NCI-H146 treated with DMSO at 0.1 percent for 48 hours (cell line): ENCODE measurements at regions not wholly inside any gene's neighbourhood (a gene's known extent, or its start where the extent isn't known, plus 50 kb on each side); places are given as distances from the start of the nearest gene placed in this dataset.

Source experiments
- DNase-seq: peaks from one replicate; lab custom pipeline; 2025; ENCODE audit not compliant: unreplicated experiment; lab: John Stamatoyannopoulos, UW

DNA sequence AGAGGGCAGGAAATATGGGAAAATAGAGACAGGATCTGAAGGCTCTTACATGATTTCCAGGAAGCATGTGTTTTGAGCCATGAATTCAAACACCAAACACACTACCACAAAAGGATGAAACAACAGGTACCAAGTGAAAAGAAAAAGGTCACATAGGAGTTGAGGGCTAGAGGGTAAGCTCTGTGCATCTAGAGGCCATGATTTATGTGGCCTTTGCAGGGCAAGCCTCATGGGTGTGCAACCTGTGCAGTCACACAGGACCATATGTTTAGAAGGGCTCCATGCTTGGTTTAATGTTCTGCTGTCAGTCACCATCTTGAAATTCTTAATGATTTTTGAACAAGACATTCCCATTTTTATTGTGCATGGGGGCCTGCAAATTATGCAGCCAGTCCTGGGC lies 134.5 kb upstream of the CCDC68 start:
- DNase-seq, result no peak

DNA sequence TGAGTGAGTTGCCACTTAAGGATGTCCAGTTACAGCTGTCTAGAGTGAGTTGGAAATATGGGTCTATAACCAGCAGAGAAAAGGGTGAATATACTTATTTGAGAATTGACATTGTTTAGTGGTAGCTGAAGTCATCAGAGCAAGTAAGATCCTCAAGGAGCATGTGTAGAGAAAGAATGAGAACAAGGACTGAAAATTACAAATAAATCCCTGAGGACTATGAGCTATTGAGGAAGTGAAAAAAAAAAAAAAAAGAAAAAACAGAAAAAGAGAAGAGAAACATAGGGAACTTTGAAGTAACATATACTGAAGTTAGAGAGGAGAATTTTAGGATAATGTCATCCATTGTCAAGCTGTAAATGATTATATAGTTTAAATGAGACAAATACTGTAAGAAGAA lies 134.0 kb upstream of the CCDC68 start:
- DNase-seq, result no peak

DNA sequence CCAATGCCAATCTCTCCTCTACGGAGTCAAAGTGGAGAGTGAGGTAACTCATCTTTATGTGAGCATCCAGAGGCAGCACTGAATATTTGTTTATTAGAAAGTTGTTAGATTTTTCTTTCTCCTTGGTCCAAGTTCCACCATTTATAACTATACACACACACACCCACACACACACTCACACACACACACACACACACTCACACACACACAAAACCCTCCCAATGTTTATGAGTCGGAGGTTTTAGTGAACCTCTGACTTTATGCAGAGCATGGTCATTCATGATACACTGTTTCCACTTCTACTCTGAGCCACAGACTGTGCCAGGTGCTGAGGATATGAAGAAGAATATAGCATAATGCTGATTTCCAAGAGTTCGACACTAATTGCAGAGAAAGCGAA lies 132.9 kb upstream of the CCDC68 start:
- no peak for DNase-seq

DNA sequence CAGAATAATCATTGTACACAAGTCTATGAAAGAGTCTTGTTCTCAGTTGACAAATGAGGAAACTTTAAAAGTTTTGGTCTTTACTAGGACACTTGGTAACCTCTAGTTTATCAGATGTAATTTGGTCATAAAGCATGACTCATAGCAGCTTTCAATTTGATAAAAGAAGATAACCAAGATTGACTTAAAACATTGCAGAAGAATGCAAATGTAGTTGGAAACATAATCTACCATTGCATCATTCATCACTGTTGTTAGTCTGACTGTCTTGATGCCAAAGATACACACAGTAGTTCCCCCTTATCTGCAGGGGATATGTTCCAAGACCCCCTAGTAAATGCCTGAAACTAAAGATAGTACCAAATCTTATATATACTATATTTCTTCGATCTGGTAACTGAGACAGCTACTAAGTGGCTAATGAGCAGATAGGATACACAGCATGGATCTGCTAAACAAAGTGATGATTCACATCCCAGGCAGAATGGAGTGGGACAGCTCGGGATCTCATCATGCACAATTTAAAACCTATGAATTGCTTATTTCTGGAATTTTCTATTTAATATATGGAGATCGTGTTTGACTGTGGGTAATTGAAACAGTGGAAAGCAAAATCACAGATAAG lies 131.4 kb upstream of the CCDC68 start:
- DNase-seq, result no peak

DNA sequence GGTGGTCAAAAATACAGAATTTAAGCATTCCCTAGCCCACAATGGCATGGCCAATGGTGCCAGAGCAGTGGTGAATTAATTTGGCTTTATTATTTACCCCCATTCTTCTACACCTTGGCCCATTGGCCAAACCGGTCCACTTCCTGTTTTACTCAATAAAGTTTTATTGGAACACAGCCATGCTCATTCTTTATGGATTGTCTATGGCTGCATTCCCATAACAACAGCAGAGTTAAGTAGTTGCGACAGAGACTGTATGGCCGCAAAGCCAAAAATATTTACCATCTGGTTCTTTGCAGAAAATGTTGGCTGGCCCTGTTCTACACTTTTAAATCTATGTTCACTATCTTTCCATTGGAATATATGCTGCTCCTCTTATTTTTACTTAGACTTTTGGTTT lies 130.3 kb upstream of the CCDC68 start:
- DNase-seq, result no peak

DNA sequence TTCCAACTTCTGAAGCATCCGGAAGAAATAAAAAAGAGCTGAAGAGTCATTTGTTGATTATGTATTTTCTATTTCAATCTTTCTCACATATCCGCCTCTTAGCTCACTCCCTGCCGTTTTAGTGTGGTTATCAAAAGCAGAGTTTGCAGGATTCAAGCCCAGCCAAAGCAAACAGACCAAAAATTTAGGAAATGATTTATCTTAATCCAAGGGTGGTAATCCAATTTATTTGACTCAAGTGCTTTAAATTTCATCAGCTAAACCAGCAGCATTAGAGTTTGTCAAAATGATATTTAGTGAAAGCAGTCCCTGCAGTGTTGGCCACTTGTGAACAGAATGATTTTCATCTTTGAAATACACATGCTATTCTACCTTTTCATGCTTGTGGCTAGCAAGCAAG lies 129.3 kb upstream of the CCDC68 start:
- no peak for DNase-seq

DNA sequence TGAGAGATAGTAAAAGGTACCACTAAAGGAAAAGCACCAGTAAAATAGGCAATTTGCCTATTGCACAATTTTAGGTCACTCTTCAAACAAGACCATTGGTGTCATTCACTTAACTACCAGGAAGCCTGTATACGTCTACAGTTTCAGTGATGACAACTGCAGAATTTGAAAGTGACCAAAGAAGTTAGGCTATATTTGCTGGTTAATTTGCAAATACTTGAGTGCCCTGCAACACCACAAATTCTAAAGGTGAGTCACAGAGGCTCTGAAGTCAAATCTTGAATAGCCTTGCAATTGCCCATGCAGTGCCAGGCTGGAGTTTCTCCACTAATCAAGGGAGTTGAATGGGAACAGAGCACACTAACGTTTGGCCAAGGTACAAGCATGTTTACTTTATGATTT lies 128.7 kb upstream of the CCDC68 start:
- DNase-seq, result no peak

GRCh38 chr18:55086906-55087305 lies 127.6 kb upstream of the CCDC68 start:
- DNase-seq, result no peak

- DNase-seq, result no peak
Observed at GRCh38 chr18:55085557-55086285, 126.5 kb upstream of the CCDC68 start.

DNA sequence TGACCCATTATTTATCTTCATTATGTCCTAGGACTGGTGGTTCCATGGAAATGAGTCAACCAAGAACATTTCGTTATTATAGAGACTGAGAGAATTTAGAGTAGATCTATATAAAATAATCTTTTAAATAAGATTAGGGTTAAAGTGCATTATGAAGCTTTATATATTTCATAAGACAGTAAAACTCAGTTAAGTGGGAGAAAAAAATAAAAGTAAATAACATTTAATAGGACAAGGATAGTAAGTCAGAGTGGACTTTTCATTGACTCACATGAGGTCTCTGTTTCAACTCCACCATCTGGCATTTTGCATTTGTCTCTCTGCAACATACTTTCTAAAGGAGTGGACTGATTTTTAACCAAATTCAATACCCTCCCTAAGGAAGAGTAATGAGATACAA lies 125.3 kb upstream of the CCDC68 start:
- no peak for DNase-seq

DNA sequence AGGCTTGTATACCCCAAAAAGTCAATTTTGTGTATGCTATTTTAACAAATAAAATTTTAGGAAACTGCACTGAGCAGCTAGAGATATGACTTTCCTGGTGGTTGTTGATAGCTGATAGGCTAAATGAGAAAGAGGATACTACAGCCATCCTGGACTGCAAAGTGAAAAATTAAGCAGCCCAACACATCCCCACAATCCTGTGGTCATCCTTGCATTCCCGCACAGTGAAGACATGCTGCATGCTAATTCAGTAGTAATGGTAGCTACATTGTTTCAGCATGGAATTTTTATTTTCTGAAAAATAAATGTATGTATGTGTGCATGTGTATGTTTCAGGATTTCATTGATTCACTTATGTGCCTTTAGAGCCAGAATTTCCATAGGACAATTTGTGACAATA lies 124.2 kb upstream of the CCDC68 start:
- DNase-seq, result no peak

GRCh38 chr18:55079481-55080355 lies 120.5 kb upstream of the CCDC68 start:
- DNase-seq, result no peak

- no peak for DNase-seq
Observed at GRCh38 chr18:55079067-55079466, 119.8 kb upstream of the CCDC68 start.

DNA sequence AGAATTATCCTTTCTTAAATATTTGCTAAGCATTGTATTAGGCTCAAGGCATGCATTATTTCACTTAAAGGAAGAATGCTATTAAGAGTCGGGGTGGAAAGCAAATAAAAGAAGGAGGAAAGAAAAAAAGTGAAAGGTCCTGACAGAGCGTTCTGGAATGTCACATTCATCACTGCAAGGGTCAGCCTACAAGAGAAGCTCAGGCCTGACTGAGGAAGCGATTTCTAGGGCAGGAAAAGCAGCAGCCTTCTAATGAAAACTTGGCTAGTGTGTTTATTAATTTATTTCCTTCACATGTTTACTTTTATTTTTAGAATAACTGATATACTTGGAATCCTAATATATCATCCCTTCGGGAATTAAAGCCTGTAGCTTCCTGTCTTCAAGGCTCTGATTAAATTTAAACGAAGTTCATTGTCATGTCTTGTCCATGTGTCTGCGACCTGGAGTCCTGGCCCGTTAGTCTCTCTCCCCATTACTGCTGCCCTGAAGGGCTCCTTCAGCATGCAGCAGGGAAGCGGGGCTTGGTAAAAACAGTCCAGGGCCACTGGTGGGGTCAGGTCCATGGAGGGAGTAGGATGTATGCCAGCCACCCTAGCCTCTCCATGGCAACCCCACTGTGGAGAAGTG lies 119.2 kb upstream of the CCDC68 start:
- DNase-seq, result no peak

DNA sequence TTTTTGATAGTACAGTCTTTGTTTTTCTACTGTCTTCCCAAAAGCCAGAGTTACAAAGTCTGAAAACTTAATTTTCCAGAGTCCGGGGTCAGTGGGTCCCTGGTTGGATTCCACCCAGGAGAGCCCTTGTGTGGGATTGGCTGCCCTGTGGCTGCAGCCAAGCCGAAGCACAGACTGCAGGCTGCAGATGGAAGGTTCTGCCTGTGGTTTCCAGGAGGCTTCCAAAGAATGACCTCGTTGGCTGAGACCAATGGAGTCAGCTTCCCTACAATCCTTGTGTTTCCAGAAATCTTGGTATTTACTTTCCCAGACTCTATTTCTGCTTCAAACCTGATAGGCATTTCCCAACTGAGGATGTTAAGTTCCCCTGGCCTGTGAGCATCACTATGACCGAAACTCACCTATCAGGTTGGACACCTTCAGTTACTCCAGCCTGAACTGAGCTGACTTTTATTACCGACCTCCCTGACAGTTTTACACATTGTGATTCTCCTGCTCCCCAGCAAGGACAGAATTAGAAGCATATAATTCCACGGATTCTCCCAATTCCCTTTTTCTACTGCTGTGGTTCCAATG lies 117.5 kb upstream of the CCDC68 start:
- DNase-seq, result no peak

DNA sequence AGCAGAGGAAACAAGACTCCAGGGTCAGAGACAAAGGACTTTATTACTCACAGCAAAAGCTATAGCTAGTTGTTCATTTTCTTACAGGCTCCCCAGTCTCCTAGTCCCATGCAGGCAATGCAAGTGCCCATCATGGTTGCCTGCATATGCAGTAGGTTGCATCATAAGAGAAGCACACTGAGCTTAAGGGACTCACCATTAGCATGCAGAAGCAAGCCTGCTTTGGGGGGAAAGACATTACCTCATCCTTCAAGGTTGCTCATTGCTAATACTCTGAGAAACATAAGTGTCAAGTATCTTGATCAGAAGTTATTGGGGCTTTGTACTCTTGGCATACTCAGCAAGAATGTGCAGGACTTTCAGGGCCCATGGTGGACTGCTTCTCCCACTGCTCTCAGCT lies 114.6 kb upstream of the CCDC68 start:
- no peak for DNase-seq

DNA sequence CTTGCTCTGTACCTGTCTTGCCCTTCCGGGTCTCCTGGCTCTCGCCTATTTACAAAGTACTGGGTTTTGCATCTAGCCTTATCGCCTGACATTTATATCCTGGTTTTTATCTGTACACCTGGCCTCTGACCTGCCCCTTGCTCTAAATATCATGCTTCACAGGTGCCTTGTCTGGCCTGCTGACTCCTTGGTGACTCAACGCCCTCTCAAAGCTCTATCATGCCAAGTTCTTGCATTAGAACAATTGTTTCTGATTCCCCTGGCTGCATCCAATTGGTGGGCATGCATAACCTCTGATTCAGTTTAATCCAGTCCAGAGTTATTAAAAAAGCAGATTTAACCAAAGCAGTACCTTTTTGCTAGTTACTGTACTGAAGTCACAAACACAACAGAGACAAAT lies 113.9 kb upstream of the CCDC68 start:
- no peak for DNase-seq

DNA sequence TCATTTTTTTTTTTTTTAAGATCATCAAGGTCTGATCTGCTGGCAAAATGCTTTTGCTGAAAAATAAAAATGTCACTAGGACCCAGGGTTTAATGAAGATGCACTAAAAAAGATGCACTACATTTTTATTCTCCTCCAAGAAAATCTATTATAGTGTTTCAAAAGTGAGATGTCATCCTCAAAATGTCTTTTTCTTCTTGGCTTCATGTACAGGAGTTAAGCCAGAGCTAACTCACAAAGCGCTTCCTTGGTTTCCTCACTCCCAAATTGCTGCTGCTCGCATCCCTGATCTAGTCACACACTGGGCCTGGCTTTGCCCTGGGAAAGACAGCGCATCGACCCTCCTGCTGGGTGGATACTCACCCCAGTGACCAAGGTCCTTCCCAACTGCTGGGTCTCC lies 113.4 kb upstream of the CCDC68 start:
- DNase-seq, result no peak

- DNase-seq, result no peak
Observed at GRCh38 chr18:55072181-55072580, 112.9 kb upstream of the CCDC68 start.

GRCh38 chr18:55069497-55069896 lies 110.2 kb upstream of the CCDC68 start:
- DNase-seq, result no peak

DNA sequence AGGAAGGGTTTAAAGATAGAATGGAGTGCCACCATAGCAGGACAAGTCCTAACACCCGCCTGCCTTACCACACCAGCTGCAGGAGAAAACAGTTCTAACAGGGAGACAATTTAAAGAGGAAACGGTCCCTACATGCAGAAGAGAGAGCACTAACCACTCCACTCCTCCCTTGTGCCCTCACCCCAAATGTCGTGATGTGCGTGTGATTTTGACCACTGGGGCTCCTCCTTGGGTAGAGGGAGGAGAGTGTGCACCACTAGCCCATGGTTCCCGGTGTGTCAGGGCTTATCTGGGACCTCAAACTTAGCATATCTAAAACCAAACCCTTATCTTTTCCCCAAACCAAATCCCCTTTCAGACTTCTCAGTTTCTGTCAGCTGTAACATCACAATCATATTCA lies 105.5 kb upstream of the CCDC68 start:
- no peak for DNase-seq
